ENCODE measurements at regions not wholly inside any gene's neighbourhood (a gene's known extent, or its start where the extent isn't known, plus 50 kb on each side); places are given as distances from the start of the nearest gene placed in this dataset.

DNA sequence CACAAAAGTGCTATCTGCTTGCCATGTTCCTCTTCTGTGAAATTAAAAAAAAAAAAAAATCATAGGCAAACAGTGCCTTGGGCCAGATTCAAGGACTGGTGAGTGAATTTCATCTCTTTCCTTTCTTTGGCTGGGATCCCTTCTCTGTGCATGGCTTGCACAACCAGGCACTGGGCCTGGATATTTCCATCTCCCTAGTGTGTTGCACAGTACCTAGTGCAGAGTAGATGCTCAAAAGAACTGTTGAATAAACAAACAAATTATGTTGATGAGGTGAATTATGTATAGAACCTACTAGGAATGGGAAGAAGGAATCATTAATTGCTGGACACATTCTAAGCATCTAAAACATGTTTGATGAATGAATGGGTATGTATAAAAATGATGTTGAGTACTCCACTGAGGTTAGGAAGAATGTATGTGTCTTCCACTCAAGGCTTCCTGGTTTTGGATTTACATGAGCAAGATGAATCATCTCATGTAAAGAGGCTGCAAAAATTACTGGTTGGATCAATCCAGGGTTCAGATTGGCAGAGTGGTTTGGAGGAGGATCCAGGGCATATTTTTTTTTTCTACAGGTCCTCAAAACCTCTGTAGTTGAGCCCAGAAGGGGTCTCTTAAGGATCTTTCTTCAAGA, 93.2 kb downstream of the EMP1 start:
- TF ChIP-seq, protein P1, sequence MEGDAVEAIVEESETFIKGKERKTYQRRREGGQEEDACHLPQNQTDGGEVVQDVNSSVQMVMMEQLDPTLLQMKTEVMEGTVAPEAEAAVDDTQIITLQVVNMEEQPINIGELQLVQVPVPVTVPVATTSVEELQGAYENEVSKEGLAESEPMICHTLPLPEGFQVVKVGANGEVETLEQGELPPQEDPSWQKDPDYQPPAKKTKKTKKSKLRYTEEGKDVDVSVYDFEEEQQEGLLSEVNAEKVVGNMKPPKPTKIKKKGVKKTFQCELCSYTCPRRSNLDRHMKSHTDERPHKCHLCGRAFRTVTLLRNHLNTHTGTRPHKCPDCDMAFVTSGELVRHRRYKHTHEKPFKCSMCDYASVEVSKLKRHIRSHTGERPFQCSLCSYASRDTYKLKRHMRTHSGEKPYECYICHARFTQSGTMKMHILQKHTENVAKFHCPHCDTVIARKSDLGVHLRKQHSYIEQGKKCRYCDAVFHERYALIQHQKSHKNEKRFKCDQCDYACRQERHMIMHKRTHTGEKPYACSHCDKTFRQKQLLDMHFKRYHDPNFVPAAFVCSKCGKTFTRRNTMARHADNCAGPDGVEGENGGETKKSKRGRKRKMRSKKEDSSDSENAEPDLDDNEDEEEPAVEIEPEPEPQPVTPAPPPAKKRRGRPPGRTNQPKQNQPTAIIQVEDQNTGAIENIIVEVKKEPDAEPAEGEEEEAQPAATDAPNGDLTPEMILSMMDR (IDR thresholded peaks at IDR 0.05; ENCODE audit: extremely low read depth, missing control alignments) = no peak
- DNase-seq (ENCODE audit: low spot score) = no peak

GRCh38 chr12:13288937-13289652, 92.6 kb downstream of the EMP1 start:
- TF ChIP-seq, protein P1 (IDR thresholded peaks at IDR 0.05; ENCODE audit: extremely low read depth, missing control alignments) = no peak
- DNase-seq (ENCODE audit: low spot score) = no peak

- DNase-seq (ENCODE audit: low spot score) = no peak
Measured at GRCh38 chr12:13288501-13288900, 92.0 kb downstream of the EMP1 start.

GRCh38 chr12:13283867-13284266, 87.3 kb downstream of the EMP1 start:
- no peak for DNase-seq (ENCODE audit: low spot score)
- TF ChIP-seq, protein P1 (IDR thresholded peaks at IDR 0.05; ENCODE audit: extremely low read depth, missing control alignments) = no peak

More at GRCh38 chr12:13288501-13288900, 92.0 kb downstream of the EMP1 start:
- TF ChIP-seq, protein P1 (IDR thresholded peaks at IDR 0.05; ENCODE audit: extremely low read depth, missing control alignments) = no peak

- TF ChIP-seq, protein P1 (IDR thresholded peaks at IDR 0.05; ENCODE audit: extremely low read depth, missing control alignments) = no peak
- DNase-seq (ENCODE audit: low spot score) = no peak
Measured at GRCh38 chr12:13282861-13283260, 86.3 kb downstream of the EMP1 start.

DNA sequence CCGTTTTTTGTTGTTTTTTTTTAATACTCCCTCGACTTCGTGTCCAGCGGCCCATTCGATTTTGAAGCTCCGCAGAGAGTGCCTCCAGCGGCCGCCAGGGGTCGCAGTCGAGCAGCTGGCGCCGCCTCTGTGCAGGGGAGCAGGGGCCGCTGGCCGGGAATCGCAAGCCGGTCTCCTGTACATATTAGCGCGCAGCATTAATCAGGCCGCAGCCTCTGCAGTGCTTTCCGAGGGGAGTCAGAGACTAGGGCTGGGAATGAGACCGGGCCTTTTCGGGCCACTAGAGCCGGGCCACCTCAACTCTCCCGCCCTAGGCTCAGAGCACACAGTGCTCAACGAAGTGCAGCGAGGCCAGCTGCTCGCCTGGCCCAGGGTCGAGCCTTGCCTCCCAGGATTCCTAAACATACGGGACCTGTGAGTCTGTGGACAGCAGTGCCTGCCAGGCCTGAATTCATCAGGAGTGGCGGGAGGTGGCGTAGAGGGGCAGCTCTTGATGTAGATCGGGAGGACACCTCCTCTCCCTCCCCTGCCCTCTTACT, 81.8 kb downstream of the EMP1 start:
- peak; percentile 65 for DNase-seq (ENCODE audit: low spot score)
- TF ChIP-seq, protein P1 (IDR thresholded peaks at IDR 0.05; ENCODE audit: extremely low read depth, missing control alignments) = peak; percentile 70

DNA sequence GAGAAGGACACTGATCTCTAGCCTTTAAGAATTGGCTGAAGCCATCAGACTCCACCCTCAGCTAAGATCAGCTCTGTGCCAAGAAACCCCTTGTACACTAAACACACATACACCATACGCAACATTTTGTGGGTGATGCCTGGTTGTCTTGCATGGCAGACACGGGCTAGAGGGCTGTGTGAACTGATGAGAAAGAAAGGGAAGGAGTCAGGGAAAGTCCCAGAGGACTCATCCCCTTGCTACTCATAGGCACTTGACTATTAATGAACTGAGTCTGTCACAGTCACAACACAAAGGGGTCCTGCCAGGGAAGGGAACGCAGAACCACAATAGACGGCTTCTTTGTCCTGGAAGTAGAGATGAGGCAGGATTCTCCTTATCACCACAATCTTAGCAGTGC, 80.8 kb downstream of the EMP1 start:
- no peak for DNase-seq (ENCODE audit: low spot score)

More for the DNA sequence above, 80.8 kb downstream of the EMP1 start:
- TF ChIP-seq, protein P1 (IDR thresholded peaks at IDR 0.05; ENCODE audit: extremely low read depth, missing control alignments) = no peak
